Tibial nerve (tissue), 3 donors: ENCODE measurements at regions not wholly inside any gene's neighbourhood (a gene's known extent, or its start where the extent isn't known, plus 50 kb on each side); places are given as distances from the start of the nearest gene placed in this dataset.

Experiments
- POLR2A ChIP-seq, 2 donors: fragments of 450-650 bp; IDR thresholded peaks; one replicate each; pipeline ENCODE4 v1.6.1; 2017; ENCODE audit warnings: antibody characterized with exemption in 2 of 2, mild to moderate bottlenecking in 2 of 2, moderate library complexity in 2 of 2
- TF ChIP-seq, protein P1 (sequence below), 5 experiments: fragments of 200-600 bp in 3 of 5; fragments of 450-650 bp in 2 of 5; sonication (generic) in 3 of 5; IDR thresholded peaks; one replicate each; pipeline ENCODE4 v1.5.1; 2016 to 2019; ENCODE audit warnings: antibody characterized with exemption in 5 of 5, mild to moderate bottlenecking in 3 of 5, moderate library complexity in 2 of 5

DNA sequence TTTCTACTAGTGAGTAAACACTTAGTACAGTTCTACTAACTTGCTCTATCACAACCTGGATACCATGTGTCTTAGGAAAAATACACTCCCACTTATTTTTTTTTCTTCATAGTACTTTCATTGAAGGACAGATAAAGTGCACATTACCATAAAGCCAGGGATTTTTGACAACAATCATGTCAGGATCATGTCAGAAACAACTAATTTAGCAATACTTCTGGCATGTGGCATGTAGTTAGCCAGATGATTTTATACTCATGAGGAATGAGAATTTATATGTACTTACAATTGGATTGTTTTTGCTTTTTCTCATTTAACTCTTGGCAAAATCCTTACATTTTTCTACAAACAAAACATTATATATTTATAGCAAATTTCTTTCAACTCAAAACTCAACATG lies 630.7 kb upstream of the GRM3 start:
- TF ChIP-seq, protein P1, sequence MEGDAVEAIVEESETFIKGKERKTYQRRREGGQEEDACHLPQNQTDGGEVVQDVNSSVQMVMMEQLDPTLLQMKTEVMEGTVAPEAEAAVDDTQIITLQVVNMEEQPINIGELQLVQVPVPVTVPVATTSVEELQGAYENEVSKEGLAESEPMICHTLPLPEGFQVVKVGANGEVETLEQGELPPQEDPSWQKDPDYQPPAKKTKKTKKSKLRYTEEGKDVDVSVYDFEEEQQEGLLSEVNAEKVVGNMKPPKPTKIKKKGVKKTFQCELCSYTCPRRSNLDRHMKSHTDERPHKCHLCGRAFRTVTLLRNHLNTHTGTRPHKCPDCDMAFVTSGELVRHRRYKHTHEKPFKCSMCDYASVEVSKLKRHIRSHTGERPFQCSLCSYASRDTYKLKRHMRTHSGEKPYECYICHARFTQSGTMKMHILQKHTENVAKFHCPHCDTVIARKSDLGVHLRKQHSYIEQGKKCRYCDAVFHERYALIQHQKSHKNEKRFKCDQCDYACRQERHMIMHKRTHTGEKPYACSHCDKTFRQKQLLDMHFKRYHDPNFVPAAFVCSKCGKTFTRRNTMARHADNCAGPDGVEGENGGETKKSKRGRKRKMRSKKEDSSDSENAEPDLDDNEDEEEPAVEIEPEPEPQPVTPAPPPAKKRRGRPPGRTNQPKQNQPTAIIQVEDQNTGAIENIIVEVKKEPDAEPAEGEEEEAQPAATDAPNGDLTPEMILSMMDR (IDR thresholded peaks at IDR 0.05) = no peak
- TF ChIP-seq POLR2A (IDR thresholded peaks at IDR 0.05) = no peak
